Mucosa of stomach (tissue), 1 donor: ENCODE measurements at regions not wholly inside any gene's neighbourhood (a gene's known extent, or its start where the extent isn't known, plus 50 kb on each side); places are given as distances from the start of the nearest gene placed in this dataset.

Source experiments
- H3K27me3 ChIP-seq: one replicate; pipeline ENCODE4 v1.7.0; 2013; ENCODE audit warnings: mild to moderate bottlenecking, low read length; ENCODE audit not compliant: control insufficient read depth, insufficient read depth
- H3K36me3 ChIP-seq: one replicate; pipeline ENCODE4 v1.7.0; 2013; ENCODE audit warnings: low read length; ENCODE audit not compliant: control insufficient read depth, insufficient read depth
- H3K4me1 ChIP-seq: one replicate; pipeline ENCODE4 v1.7.0; 2013; ENCODE audit warnings: mild to moderate bottlenecking, low read length; ENCODE audit not compliant: control insufficient read depth, insufficient read depth
- H3K4me3 ChIP-seq: one replicate; pipeline ENCODE4 v1.7.0; 2013; ENCODE audit warnings: low read length
- H3K9ac ChIP-seq: one replicate; pipeline ENCODE4 v1.7.0; 2013; ENCODE audit warnings: mild to moderate bottlenecking, low read length, moderate library complexity
- H3K9me3 ChIP-seq: one replicate; pipeline ENCODE4 v1.7.0; 2013; ENCODE audit warnings: mild to moderate bottlenecking, low read length, moderate library complexity; ENCODE audit not compliant: control insufficient read depth
- donor health status: Pancreatic carcinoma.

GRCh38 chr18:56191334-56191733 is 447.1 kb downstream of the TXNL1 start:
- H3K9me3 ChIP-seq = no peaks in the 10 kb centered on the region
- H3K4me1 ChIP-seq = peaks cover 10% of the 10 kb centered on the region
- no peaks in the 10 kb centered on the region for H3K36me3 ChIP-seq
- H3K4me3 ChIP-seq = no peak overlapping the region
- H3K27me3 ChIP-seq = no peaks in the 10 kb centered on the region
- H3K9ac ChIP-seq = no peak overlapping the region

GRCh38 chr18:56189615-56190014 is 448.8 kb downstream of the TXNL1 start:
- Histone ChIP-seq H3K4me1 (peaks cover 10% of the 10 kb centered on the region), H3K9ac (no peak overlapping the region), H3K27me3 (no peaks in the 10 kb centered on the region), H3K9me3 (no peaks in the 10 kb centered on the region), H3K4me3 (no peak overlapping the region), H3K36me3 (no peaks in the 10 kb centered on the region)

- Histone ChIP-seq H3K9ac (no peak overlapping the region), H3K9me3 (no peaks in the 10 kb centered on the region), H3K27me3 (no peaks in the 10 kb centered on the region), H3K4me3 (no peak overlapping the region), H3K36me3 (no peaks in the 10 kb centered on the region), H3K4me1 (peaks cover 10% of the 10 kb centered on the region)
Observed at GRCh38 chr18:56188529-56189275, 449.7 kb downstream of the TXNL1 start.

- H3K36me3 ChIP-seq = no peaks in the 10 kb centered on the region
- no peaks in the 10 kb centered on the region for H3K9me3 ChIP-seq
- H3K4me3 ChIP-seq = no peak overlapping the region
- H3K4me1 ChIP-seq = peaks cover under 1% of the 10 kb centered on the region
- H3K27me3 ChIP-seq = no peaks in the 10 kb centered on the region
- no peak overlapping the region for H3K9ac ChIP-seq
Observed at GRCh38 chr18:56186319-56186718, 452.1 kb downstream of the TXNL1 start.

- Histone ChIP-seq H3K4me1 (no peaks in the 10 kb centered on the region), H3K4me3 (no peak overlapping the region), H3K9ac (no peak overlapping the region), H3K36me3 (no peaks in the 10 kb centered on the region), H3K9me3 (no peaks in the 10 kb centered on the region), H3K27me3 (no peaks in the 10 kb centered on the region)
Observed at GRCh38 chr18:56185126-56185525, 453.3 kb downstream of the TXNL1 start.

GRCh38 chr18:56176751-56177150 is 461.6 kb downstream of the TXNL1 start:
- Histone ChIP-seq H3K9me3 (no peaks in the 10 kb centered on the region), H3K4me3 (no peak overlapping the region), H3K4me1 (no peaks in the 10 kb centered on the region), H3K36me3 (no peaks in the 10 kb centered on the region), H3K27me3 (no peaks in the 10 kb centered on the region), H3K9ac (no peak overlapping the region)

GRCh38 chr18:56175330-56176001 is 462.9 kb downstream of the TXNL1 start:
- Histone ChIP-seq H3K36me3 (no peaks in the 10 kb centered on the region), H3K9me3 (no peaks in the 10 kb centered on the region), H3K4me1 (no peaks in the 10 kb centered on the region), H3K27me3 (no peaks in the 10 kb centered on the region), H3K9ac (no peak overlapping the region), H3K4me3 (no peak overlapping the region)

- no peaks in the 10 kb centered on the region for H3K27me3 ChIP-seq
- no peaks in the 10 kb centered on the region for H3K36me3 ChIP-seq
- no peaks in the 10 kb centered on the region for H3K9me3 ChIP-seq
- peaks cover 2% of the 10 kb centered on the region for H3K4me1 ChIP-seq
- H3K9ac ChIP-seq = no peak overlapping the region
- H3K4me3 ChIP-seq = no peak overlapping the region
Observed at GRCh38 chr18:56173542-56174220, 464.7 kb downstream of the TXNL1 start.

GRCh38 chr18:56172527-56172926 is 465.9 kb downstream of the TXNL1 start:
- Histone ChIP-seq H3K36me3 (no peaks in the 10 kb centered on the region), H3K4me1 (peaks cover 13% of the 10 kb centered on the region), H3K27me3 (no peaks in the 10 kb centered on the region), H3K9me3 (no peaks in the 10 kb centered on the region), H3K9ac (no peak overlapping the region), H3K4me3 (no peak overlapping the region)

- Histone ChIP-seq H3K4me3 (no peak overlapping the region), H3K4me1 (peaks cover 19% of the 10 kb centered on the region), H3K27me3 (no peaks in the 10 kb centered on the region), H3K9ac (no peak overlapping the region), H3K9me3 (no peaks in the 10 kb centered on the region), H3K36me3 (no peaks in the 10 kb centered on the region)
Observed at GRCh38 chr18:56171848-56172247, 466.5 kb downstream of the TXNL1 start.

GRCh38 chr18:56168049-56168781 is 470.2 kb downstream of the TXNL1 start:
- no peaks in the 10 kb centered on the region for H3K36me3 ChIP-seq
- H3K9ac ChIP-seq = no peak overlapping the region
- no peaks in the 10 kb centered on the region for H3K9me3 ChIP-seq
- no peaks in the 10 kb centered on the region for H3K27me3 ChIP-seq
- H3K4me1 ChIP-seq = peaks cover 25% of the 10 kb centered on the region
- H3K4me3 ChIP-seq = no peak overlapping the region

- Histone ChIP-seq H3K9me3 (no peaks in the 10 kb centered on the region), H3K36me3 (no peaks in the 10 kb centered on the region), H3K4me3 (no peak overlapping the region), H3K27me3 (no peaks in the 10 kb centered on the region), H3K9ac (no peak overlapping the region), H3K4me1 (peaks cover 32% of the 10 kb centered on the region)
Observed at GRCh38 chr18:56167366-56167765, 471.0 kb downstream of the TXNL1 start.
